ENCODE measurements at regions not wholly inside any gene's neighbourhood (a gene's known extent, or its start where the extent isn't known, plus 50 kb on each side); places are given as distances from the start of the nearest gene placed in this dataset.

DNA sequence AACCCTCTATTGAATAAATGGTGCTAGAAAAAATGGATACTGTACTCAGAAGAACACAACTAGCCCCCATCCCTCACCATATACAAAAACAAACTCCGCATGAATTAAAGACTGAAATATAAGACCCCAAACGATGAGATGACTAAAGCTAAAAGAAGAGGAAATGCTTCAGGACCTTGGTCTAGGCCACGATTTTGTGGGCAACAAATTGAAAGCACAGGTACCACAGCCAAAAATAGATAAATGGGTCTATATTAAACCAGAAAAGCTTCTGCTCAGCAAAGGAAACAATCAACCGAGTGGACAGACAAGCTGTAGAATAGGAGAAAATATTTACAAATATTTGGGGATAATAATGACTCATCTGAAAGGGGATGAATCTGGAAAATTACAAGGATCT is 86.4 kb upstream of the DHRSX start:
- no peak for DNase-seq (ENCODE audit: low read depth, low spot score)
- TF ChIP-seq, protein P1, sequence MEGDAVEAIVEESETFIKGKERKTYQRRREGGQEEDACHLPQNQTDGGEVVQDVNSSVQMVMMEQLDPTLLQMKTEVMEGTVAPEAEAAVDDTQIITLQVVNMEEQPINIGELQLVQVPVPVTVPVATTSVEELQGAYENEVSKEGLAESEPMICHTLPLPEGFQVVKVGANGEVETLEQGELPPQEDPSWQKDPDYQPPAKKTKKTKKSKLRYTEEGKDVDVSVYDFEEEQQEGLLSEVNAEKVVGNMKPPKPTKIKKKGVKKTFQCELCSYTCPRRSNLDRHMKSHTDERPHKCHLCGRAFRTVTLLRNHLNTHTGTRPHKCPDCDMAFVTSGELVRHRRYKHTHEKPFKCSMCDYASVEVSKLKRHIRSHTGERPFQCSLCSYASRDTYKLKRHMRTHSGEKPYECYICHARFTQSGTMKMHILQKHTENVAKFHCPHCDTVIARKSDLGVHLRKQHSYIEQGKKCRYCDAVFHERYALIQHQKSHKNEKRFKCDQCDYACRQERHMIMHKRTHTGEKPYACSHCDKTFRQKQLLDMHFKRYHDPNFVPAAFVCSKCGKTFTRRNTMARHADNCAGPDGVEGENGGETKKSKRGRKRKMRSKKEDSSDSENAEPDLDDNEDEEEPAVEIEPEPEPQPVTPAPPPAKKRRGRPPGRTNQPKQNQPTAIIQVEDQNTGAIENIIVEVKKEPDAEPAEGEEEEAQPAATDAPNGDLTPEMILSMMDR (conservative IDR thresholded peaks at IDR 0.05): no peak
- H3K27me3 Mint-ChIP-seq (ENCODE audit: low read depth): peaks cover 66% of the 10 kb centered on the region
- H3K9me3 Mint-ChIP-seq: no peaks in the 10 kb centered on the region
- H3K27ac Mint-ChIP-seq (ENCODE audit: unreplicated experiment): no peak overlapping the region
- peak overlapping the region; percentile 4 for H3K4me3 Mint-ChIP-seq
- H3K36me3 Mint-ChIP-seq (ENCODE audit: low read depth): no peaks in the 10 kb centered on the region
- peaks cover 5% of the 10 kb centered on the region for H3K4me1 Mint-ChIP-seq

DNA sequence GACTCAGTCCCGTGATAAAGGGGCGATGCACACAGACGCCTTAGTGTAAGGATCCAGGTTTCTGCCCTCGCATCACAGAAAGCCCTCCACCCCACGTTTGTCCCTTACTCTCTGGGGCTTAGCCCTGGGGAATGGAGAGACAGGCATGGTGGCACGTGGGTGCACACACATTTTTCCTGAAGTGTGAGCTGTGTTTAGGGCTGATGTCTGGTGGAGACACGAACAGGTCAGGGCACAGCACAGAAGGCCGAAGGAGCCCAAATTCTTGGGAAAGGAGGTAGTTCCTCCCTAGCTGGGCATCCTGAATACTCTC is 84.3 kb upstream of the DHRSX start:
- Mint-ChIP-seq H3K27ac (ENCODE audit: unreplicated experiment) (no peak overlapping the region), H3K36me3 (ENCODE audit: low read depth) (no peaks in the 10 kb centered on the region), H3K27me3 (ENCODE audit: low read depth) (peaks cover 81% of the 10 kb centered on the region), H3K4me1 (peaks cover 5% of the 10 kb centered on the region), H3K4me3 (peak overlapping the region; percentile 84), H3K9me3 (no peaks in the 10 kb centered on the region)
- TF ChIP-seq, protein P1 (conservative IDR thresholded peaks at IDR 0.05): no peak
- no peak for DNase-seq (ENCODE audit: low read depth, low spot score)

DNA sequence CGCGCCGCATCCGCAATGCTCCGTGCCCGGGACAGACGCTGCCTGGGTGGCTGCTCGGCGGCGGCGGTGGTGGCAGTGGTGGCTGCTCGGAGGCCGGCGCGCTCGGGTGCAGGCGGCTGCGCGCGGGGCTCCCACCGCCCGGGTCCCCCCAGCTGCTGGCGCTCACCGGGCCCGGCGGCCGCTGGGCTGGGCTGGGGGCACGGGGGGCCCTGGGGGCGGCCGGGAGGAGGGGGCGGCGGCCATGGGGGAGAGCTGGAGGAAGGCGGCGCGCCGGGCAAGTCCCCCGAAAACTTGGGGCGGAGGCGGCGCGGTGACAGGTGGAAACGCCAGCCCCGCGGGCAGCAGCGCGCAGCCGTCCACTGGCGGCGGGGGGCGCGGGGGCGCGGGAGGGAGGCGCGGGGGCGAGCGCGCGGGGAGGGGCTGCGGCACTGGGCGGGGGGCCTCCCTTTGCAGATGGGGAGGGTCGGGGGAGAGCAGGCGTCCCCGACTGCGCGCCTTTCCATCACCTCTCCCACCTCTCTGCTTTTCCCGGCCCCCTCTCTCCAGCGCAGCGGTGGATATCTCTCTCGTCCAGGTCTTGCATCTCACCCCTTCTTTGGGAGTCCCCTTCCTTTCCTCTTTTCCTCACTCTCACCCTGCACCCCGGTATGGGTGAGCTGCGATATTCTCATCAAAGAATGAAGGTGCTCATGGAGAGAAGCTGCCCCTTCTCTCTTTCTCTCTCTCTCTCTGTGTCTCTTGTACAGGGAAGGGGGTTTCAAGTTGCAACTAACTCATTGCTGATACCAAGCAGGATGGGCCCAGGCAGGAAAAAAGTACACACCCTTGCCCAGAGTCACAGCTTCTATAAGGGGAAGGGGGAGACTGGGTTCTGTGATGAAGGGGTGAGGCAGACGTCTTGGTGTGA is 83.7 kb upstream of the DHRSX start:
- peak overlapping the region; percentile 84 for H3K4me3 Mint-ChIP-seq
- H3K9me3 Mint-ChIP-seq: no peaks in the 10 kb centered on the region
- H3K36me3 Mint-ChIP-seq (ENCODE audit: low read depth): no peaks in the 10 kb centered on the region
- H3K4me1 Mint-ChIP-seq: peaks cover 5% of the 10 kb centered on the region
- TF ChIP-seq, protein P1 (conservative IDR thresholded peaks at IDR 0.05): no peak
- H3K27ac Mint-ChIP-seq (ENCODE audit: unreplicated experiment): no peak overlapping the region
- DNase-seq (ENCODE audit: low read depth, low spot score): peak; percentile 15
- peaks cover 79% of the 10 kb centered on the region for H3K27me3 Mint-ChIP-seq (ENCODE audit: low read depth)

DNA sequence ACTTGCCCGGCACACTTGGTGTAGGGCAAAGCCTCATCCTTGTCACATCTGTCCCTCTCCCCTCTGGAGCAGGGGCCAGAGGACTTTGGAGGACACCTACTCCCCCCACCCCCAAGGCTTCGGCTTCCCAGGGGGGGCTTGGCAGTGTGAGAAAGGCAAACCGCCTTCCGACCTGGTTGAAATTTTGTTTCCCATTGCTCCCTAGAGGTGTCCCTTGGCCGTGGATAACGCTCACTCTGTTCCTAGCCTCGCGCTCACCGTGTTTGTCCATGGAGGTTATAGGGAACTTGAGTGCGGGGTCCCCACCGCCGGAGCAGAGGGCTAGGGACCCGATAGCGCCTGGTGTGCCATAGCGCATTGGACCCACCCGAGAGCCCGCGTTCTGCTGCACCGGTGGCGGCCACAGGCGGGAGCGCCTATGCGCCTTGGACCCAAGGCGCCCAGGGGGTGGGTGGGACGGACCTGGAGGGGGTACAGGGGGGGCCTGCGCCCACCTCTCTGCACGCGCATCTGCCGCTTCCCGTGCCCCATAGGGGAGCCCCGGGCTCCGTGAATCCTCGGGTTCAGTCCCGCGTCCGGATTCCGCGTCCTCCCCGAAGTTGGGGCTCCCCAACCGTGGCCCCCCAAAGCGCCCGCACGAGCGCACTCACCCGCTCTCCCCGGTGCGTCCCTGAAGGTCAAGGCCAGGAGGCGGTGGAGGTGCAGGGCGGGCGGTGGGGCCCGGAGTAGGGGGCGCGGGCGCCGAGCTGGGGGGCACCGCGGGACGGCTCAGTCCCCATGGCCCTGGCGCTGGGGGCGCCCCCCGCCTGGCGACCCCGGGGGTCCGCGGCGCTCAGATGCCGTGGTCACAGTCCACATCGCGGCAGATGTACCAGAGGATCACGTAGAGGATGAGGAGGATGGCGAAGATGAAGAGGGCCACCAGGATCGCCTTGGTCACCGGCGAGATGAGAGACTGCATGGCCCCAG is 82.7 kb upstream of the DHRSX start:
- Mint-ChIP-seq H3K27ac (ENCODE audit: unreplicated experiment) (no peak overlapping the region), H3K4me3 (no peak overlapping the region), H3K27me3 (ENCODE audit: low read depth) (peaks cover 72% of the 10 kb centered on the region), H3K4me1 (peaks cover 5% of the 10 kb centered on the region), H3K36me3 (ENCODE audit: low read depth) (no peaks in the 10 kb centered on the region), H3K9me3 (no peaks in the 10 kb centered on the region)
- DNase-seq (ENCODE audit: low read depth, low spot score): no peak
- TF ChIP-seq, protein P1 (conservative IDR thresholded peaks at IDR 0.05): no peak

DNA sequence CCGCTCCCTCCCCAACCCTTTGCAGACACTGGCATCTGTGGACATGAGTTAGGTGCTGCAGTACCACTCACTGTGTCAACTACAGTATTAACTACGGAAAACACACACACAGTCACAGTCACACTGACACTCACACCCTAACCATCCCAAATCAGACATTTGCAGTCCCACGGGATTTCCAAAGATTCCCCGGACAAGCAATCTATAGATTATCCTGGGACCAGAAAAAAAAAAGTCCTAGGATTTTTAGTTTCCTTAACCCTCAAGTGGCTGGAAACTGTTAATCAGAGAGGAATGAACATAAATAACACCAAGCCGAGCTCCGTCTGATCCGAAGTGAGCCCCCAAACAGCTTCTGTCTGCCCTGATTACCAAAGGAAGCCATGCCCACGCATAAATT is 81.9 kb upstream of the DHRSX start:
- Mint-ChIP-seq H3K4me3 (peak overlapping the region; percentile 29), H3K9me3 (no peaks in the 10 kb centered on the region), H3K27ac (ENCODE audit: unreplicated experiment) (no peak overlapping the region), H3K4me1 (peaks cover 5% of the 10 kb centered on the region), H3K36me3 (ENCODE audit: low read depth) (no peaks in the 10 kb centered on the region), H3K27me3 (ENCODE audit: low read depth) (peaks cover 66% of the 10 kb centered on the region)
- TF ChIP-seq, protein P1 (conservative IDR thresholded peaks at IDR 0.05): no peak
- no peak for DNase-seq (ENCODE audit: low read depth, low spot score)
